Prostate gland (tissue), 2 donors: ENCODE measurements at regions not wholly inside any gene's neighbourhood (a gene's known extent, or its start where the extent isn't known, plus 50 kb on each side); places are given as distances from the start of the nearest gene placed in this dataset.

Experiments used
- DNase-seq: peaks from one replicate; pipeline ENCODE4 v3.0.0-alpha.2; 2019; ENCODE audit warnings: low spot score
- H3K27ac ChIP-seq, 2 donors: fragments of 200-600 bp; sonication (generic); 2 replicates each; pipeline ENCODE4 v1.5.1; 2017 to 2019
- H3K27me3 ChIP-seq: fragments of 200-600 bp; sonication (generic); replicated peaks from 2 replicates; pipeline ENCODE4 v1.5.1; 2019; ENCODE audit not compliant: insufficient read depth
- H3K36me3 ChIP-seq, 2 donors: fragments of 200-600 bp; sonication (generic); 1 replicate in 1 of 2; 2 replicates in 1 of 2; pipeline versions ENCODE4 v1.5.1 to v1.8.1; 2017 to 2019
- H3K4me1 ChIP-seq: fragments of 200-600 bp; sonication (generic); replicated peaks from 2 replicates; pipeline ENCODE4 v1.5.1; 2019
- H3K4me3 ChIP-seq, 2 donors: fragments of 200-600 bp; sonication (generic); 2 replicates each; pipeline ENCODE4 v1.5.1; 2017 to 2019
- H3K9me3 ChIP-seq: fragments of 200-600 bp; sonication (generic); 2 replicates; pipeline ENCODE4 v1.5.1; 2017
- POLR2A ChIP-seq: fragments of 450-650 bp; IDR thresholded peaks from one replicate; pipeline ENCODE4 v1.6.1; 2016; ENCODE audit warnings: antibody characterized with exemption, mild to moderate bottlenecking
- POLR2AphosphoS5 ChIP-seq: sonication (generic); formaldehyde crosslinking; IDR thresholded peaks from one replicate; pipeline ENCODE4 v1.6.1; 2017; ENCODE audit warnings: antibody characterized with exemption
- WGBS: methylation state at CpG from one replicate; pipeline ENCODE4 v1.1.5; 2018; 5-methylcytosine and 5-hydroxymethylcytosine counted together
- intact Hi-C: fragments of 100-400 bp; cut with DNase I; formaldehyde crosslinking; loops from one replicate; pipeline ENCODE4 v1.14.2; 2022
- TF ChIP-seq, protein P1 (sequence below), 4 experiments: fragments of 200-600 bp in 2 of 4; fragments of 450-650 bp in 2 of 4; sonication (generic) in 2 of 4; IDR thresholded peaks; 1 replicate in 3 of 4; 2 replicates in 1 of 4; pipeline ENCODE4 v1.5.1; 2016 to 2019; ENCODE audit warnings: antibody characterized with exemption in 4 of 4, mild to moderate bottlenecking in 2 of 4, moderate library complexity in 2 of 4

DNA sequence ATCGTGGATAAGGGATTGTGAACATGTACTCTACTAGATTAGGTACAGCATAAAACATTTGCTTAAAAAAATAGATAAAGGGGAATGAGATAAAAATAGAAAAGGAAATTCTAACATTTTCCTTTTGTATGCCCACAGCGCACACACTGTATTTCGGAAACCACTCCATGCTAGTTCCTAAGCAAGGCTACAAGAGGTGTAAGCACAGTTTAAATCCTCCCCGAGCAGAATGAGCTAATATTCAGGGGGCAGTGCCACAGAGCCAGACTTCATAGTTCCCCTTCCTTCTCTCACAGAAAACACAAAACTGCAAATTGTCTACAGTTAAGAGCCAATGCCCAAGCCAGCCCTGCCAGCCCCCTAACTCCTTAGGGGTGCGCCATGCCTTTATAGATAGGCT, 159.4 kb downstream of the ZNF281 start:
- H3K4me1 ChIP-seq = no peaks in the 10 kb centered on the region
- DNase-seq = no peak
- intact Hi-C loops = no loop called here
- TF ChIP-seq, protein P1, sequence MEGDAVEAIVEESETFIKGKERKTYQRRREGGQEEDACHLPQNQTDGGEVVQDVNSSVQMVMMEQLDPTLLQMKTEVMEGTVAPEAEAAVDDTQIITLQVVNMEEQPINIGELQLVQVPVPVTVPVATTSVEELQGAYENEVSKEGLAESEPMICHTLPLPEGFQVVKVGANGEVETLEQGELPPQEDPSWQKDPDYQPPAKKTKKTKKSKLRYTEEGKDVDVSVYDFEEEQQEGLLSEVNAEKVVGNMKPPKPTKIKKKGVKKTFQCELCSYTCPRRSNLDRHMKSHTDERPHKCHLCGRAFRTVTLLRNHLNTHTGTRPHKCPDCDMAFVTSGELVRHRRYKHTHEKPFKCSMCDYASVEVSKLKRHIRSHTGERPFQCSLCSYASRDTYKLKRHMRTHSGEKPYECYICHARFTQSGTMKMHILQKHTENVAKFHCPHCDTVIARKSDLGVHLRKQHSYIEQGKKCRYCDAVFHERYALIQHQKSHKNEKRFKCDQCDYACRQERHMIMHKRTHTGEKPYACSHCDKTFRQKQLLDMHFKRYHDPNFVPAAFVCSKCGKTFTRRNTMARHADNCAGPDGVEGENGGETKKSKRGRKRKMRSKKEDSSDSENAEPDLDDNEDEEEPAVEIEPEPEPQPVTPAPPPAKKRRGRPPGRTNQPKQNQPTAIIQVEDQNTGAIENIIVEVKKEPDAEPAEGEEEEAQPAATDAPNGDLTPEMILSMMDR (IDR thresholded peaks at IDR 0.05) = no peak
- no peaks in the 10 kb centered on the region for H3K36me3 ChIP-seq
- H3K27me3 ChIP-seq = no peaks in the 10 kb centered on the region
- WGBS = 68% methylated on average over 5 of the region's 5 CpGs
- H3K27ac ChIP-seq = no peak overlapping the region
- no peak overlapping the region for H3K4me3 ChIP-seq
- H3K9me3 ChIP-seq = no peaks in the 10 kb centered on the region

DNA sequence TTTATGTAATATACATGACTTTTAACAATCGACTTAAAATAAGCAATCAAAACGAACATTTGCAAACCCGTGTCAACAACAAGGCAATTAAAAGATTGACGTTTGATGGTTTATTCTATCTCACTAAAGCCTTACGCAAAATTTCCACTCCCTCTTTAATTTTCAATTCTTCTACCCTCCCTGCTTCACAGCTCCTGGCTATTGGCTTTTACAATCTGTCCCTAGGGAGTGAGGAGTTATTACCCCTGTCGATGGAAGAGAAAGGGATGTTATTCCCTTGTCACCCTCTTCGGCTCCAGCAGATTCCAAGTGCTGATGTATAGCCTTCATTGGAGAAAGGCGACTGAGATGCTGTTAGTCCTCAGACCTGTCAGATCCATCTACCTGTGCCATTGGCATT, 161.3 kb downstream of the ZNF281 start:
- TF ChIP-seq, protein P1 (IDR thresholded peaks at IDR 0.05) = no peak
- TF ChIP-seq POLR2A (no peak), POLR2AphosphoS5 (no peak)
- 56% methylated on average over 8 of the region's 8 CpGs for WGBS
- no peaks in the 10 kb centered on the region for H3K9me3 ChIP-seq
- no peak overlapping the region for H3K4me3 ChIP-seq
- no peaks in the 10 kb centered on the region for H3K36me3 ChIP-seq
- no peak overlapping the region for H3K27ac ChIP-seq
- no peak for DNase-seq
- no peaks in the 10 kb centered on the region for H3K27me3 ChIP-seq
- H3K4me1 ChIP-seq = no peaks in the 10 kb centered on the region
- intact Hi-C loops = no loop called here

DNA sequence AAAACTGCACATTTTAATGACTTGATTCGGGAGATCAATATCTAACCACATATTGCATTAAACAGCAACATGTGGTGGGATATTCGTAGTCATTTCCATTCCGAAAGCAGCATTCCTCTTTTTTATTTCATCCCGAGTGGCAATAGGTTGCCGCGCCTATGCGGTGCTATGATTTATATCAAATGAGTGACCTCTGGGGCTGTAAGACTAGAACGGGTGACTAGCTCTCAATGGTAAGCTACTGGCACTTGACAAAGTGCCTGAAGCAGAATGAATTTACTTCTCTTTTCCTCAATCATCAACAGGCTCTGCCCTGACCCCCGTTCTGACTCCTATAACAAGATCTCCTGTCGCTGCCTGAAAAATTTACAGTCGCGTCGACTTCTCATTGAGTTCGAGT, 162.3 kb downstream of the ZNF281 start:
- H3K27me3 ChIP-seq = no peaks in the 10 kb centered on the region
- H3K9me3 ChIP-seq = no peaks in the 10 kb centered on the region
- no peak for DNase-seq
- no peak for TF ChIP-seq POLR2A
- TF ChIP-seq, protein P1 (IDR thresholded peaks at IDR 0.05) = no peak
- TF ChIP-seq POLR2AphosphoS5 = no peak
- intact Hi-C loops = no loop called here
- no peaks in the 10 kb centered on the region for H3K36me3 ChIP-seq
- H3K4me1 ChIP-seq = no peaks in the 10 kb centered on the region
- H3K27ac ChIP-seq = no peak overlapping the region
- 38% methylated on average over 14 of the region's 14 CpGs for WGBS
- H3K4me3 ChIP-seq = no peak overlapping the region

DNA sequence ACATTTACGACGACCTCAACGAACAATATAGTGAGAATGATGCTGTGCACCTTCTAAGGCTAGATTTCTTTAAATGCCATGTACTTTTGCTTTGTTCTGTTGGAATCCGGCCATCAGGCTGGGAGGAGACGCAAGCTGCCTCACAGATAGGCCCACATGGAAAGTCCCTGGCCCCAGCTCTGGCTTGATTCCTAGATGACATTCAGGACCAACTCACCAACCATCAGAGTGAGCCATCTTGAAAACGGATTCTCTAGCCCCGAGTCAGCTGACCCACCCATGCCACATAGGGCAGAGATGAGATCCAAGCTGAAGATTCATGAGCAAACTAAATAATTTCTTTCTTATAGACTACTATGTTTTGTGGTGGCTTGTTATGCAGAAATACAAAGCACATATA, 164.4 kb downstream of the ZNF281 start:
- H3K27me3 ChIP-seq = no peaks in the 10 kb centered on the region
- no peak overlapping the region for H3K27ac ChIP-seq
- H3K4me1 ChIP-seq = no peaks in the 10 kb centered on the region
- H3K4me3 ChIP-seq = no peak overlapping the region
- DNase-seq = no peak
- TF ChIP-seq POLR2AphosphoS5 (no peak), POLR2A (no peak)
- TF ChIP-seq, protein P1 (IDR thresholded peaks at IDR 0.05) = no peak
- no peaks in the 10 kb centered on the region for H3K9me3 ChIP-seq
- WGBS = 65% methylated on average over 7 of the region's 7 CpGs
- no peaks in the 10 kb centered on the region for H3K36me3 ChIP-seq
- intact Hi-C loops = no loop called here

DNA sequence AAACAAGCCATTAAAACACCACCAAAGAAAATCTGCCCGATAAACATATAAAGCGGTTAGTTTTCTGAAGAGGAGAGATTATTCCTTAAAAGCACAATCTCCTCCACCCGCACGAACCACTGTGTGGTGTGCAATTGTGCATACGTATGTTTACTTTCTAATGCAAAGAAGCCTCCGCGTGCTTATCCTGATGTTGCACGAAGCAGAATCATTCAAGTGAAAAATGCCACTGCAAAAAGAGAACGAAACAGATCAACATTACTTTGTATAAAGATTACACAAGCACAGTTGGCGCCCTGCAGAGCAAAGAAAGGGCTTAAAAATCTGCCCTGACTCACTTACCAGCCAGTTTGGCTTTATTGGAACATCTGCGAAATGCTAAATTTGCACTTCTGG, 166.8 kb downstream of the ZNF281 start:
- Histone ChIP-seq H3K27me3 (no peaks in the 10 kb centered on the region), H3K9me3 (no peaks in the 10 kb centered on the region), H3K4me1 (no peaks in the 10 kb centered on the region), H3K36me3 (no peaks in the 10 kb centered on the region), H3K4me3 (no peak overlapping the region), H3K27ac (no peak overlapping the region)
- intact Hi-C loops = no loop called here
- TF ChIP-seq POLR2AphosphoS5 = no peak
- TF ChIP-seq POLR2A = no peak
- TF ChIP-seq, protein P1 (IDR thresholded peaks at IDR 0.05) = no peak
- WGBS = 28% methylated on average over 11 of the region's 11 CpGs
- DNase-seq = no peak
